ENCODE measurements at regions not wholly inside any gene's neighbourhood (a gene's known extent, or its start where the extent isn't known, plus 50 kb on each side); places are given as distances from the start of the nearest gene placed in this dataset.

DNA sequence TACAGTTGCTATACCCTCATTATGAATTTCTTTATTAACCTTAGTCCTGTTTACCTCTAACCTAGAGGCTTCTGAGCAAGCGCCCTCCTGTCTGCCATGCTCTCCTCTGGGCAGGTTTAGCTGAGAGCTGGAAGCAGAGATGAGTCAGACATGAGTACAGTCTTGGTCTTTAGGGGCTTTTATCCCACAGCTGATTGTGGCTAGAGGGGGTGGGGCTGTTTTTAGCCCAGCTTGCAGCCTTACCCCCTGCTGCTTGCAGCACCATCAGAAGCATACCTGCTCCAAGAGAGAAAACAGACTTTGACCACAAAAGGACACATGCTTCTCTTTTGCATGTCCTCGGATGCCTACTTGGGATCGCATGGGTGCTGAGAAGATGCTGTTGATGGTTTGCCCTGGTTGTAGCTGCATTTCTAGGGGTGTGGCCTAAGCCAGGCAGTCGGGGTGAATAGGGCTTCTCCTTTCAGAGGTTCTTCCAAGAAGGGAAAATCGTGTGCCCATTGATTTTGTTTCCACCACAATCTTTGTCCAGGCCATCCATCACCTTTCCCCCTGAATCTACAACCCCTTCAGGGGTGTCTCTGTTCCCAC is 115.0 kb upstream of the LGALSL start:
- DNase-seq (ENCODE audit: low read depth, low spot score), result peak; percentile 75

- DNase-seq (ENCODE audit: low read depth, low spot score), result no peak
These were observed 112.5 kb upstream of the LGALSL start for GRCh38 chr2:64341461-64341860.

- DNase-seq (ENCODE audit: low read depth, low spot score), result no peak
These were observed 111.5 kb upstream of the LGALSL start for GRCh38 chr2:64342195-64343099.

DNA sequence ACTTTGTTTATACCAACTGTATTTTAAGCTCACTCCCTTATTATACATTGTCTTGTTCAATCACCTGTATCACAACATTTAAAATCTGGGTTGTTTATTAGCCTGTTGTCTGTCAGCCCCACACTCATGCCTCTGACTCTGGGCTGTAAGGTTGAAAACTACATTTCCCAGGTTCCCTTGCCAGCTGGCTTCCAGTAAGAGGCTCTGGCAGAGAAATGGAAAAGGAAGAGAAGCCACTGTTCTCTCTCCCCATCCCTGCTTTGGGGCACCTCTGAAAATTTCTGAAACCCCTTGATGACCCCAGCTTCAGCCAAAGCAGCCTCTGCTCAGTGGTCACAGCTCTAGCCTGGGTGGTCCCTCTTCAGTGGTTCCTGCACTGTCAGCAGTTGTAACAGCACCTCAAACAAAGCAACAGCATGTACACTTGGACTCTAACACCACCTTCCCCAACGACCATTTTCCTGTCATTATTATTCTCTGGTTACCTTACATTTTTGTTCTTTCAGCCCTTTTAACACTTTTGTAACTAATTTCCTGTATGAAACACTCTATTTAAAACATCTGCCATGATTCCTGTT is 108.9 kb upstream of the LGALSL start:
- DNase-seq (ENCODE audit: low read depth, low spot score), result no peak

- no peak for DNase-seq (ENCODE audit: low read depth, low spot score)
These were observed 108.0 kb upstream of the LGALSL start for GRCh38 chr2:64345998-64346397.

- DNase-seq (ENCODE audit: low read depth, low spot score), result no peak
These were observed 105.4 kb upstream of the LGALSL start for GRCh38 chr2:64348386-64349130.

GRCh38 chr2:64349131-64349530 is 104.8 kb upstream of the LGALSL start:
- no peak for DNase-seq (ENCODE audit: low read depth, low spot score)

DNA sequence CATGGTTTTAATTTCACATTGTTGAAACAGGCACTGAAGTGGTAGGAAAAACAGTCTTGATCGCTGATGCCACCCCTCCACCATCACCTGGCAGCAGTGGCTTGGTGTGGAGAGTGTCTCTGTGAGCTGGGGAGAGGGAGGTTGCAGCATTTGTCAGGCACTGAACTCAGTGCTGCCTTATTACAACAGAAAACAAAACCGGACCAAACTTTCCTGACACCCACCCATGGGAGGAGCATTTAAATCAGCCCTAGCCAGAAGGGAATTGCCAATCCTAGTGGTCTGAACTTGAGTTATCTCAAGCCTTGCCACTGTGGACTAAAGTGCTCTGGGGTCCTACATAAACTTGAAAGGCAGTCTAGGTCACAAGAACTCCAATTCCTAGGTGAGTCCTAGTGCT is 103.0 kb upstream of the LGALSL start:
- no peak for DNase-seq (ENCODE audit: low read depth, low spot score)

- DNase-seq (ENCODE audit: low read depth, low spot score), result no peak
These were observed 101.7 kb upstream of the LGALSL start for GRCh38 chr2:64352292-64352691.

DNA sequence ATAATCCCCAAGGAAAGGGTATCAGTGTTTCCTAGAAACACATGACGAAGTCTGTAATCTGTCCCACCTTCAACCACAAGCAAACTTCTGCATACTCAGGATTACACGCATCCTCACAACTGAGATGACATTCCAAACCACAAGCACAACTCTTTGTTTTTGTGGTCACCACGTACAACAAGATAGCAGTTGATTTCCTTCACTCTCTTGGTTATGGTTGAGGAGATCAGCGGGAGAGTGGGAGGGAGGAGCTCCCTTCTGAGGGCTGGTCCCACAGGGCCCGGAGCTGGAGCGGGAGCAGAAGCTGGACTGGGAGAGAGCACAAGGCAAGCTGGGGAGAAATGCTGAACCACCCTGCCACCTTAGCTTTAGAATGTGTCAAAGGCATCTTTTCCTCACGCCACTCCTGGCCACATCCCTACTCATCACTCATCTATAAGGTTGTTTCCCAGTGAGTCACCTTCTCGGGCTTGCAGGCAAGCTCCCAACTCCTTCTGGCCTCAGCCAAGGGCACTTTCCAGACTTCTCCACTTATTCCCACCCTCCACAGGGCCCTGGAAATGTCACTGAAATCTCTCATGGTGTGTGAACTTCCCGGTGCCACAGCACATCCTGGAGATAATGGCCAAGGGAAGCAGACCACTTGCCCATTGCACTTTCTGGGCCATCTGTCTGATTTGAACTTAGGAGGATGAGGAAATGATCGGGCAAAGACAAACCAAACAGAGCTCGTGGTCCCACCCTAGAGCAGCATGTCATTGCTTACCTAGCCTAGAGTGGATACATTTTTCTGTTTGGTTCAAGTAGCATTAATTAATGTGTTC is 98.9 kb upstream of the LGALSL start:
- no peak for DNase-seq (ENCODE audit: low read depth, low spot score)

DNA sequence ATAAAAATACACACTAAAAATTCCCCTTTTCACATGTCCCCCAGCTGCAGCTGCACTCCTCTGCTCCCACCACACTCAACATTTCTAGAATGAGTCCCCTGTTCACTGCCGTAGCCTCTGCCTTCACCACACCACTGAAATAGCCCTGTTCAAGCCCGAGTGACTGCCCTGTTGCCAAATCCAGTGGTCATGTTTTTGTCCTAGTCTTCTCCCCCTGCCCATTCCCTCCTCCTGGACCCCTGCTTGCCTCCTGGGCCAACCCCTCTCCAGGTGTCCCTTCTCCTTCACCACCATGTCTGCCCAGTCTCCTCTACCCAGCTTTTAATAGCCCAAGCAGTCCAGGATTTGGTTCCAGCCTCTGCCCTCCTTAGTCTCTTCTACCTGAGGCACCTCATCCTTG is 97.1 kb upstream of the LGALSL start:
- DNase-seq (ENCODE audit: low read depth, low spot score), result no peak

GRCh38 chr2:64359171-64359891 is 94.6 kb upstream of the LGALSL start:
- DNase-seq (ENCODE audit: low read depth, low spot score), result no peak

- peak; percentile 45 for DNase-seq (ENCODE audit: low read depth, low spot score)
These were observed 93.9 kb upstream of the LGALSL start for GRCh38 chr2:64359892-64360657.

DNA sequence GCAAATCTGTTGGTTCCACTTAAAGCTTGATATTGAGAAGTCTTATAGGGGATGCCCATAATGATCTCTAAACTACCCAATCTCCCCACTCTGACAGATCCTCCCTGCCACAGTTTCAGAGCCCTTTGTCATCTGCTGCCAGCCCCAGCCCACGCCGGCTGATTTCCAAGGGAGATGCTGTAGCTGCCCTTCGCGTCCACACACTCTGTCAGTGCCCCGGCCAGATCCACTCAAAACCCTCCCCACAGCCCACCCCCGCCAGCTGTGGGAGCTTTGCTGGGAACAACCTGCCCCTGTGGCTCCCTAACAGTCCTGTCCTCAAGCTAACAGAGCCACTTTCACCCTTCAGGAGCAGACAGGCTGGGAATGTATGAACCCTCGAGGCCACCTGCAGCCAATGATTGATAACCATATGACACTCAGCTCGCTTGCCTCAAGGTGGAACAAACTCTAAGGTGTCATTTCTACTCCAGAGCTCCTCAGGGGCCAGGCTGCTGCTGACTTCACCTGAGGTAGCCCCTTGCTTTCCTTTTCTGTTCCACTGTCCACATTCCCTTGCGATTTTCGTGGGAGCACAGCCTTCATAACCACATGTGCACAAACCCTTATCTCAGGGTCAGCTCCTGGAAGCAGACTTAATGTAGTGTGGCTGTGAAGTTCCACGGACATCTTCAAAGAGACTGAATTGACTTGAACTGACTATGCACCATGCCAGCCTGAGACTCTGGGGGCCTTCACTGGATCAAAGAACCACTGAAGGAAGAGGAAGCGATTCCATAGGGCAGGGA is 92.6 kb upstream of the LGALSL start:
- DNase-seq (ENCODE audit: low read depth, low spot score), result no peak

GRCh38 chr2:64362562-64363026 is 91.4 kb upstream of the LGALSL start:
- DNase-seq (ENCODE audit: low read depth, low spot score), result no peak

DNA sequence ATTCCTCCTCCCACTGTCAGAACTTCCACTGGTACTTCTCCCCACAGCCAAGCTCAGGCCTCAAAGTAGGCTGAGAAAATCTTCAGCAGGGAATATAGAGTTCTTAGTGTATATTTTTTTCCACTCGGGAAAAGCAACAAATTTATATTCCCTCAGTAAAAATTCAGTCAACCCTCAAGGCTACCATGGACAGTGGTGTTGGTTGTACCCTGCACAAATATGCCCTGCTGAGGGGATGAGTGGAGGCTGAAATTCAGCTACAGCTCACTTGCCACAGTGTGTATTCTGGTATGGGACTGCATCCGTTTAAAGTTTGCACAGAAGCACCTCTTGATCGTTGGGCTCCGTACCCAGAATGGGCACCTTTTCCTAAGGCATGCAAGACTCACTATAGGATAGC is 90.8 kb upstream of the LGALSL start:
- no peak for DNase-seq (ENCODE audit: low read depth, low spot score)

DNA sequence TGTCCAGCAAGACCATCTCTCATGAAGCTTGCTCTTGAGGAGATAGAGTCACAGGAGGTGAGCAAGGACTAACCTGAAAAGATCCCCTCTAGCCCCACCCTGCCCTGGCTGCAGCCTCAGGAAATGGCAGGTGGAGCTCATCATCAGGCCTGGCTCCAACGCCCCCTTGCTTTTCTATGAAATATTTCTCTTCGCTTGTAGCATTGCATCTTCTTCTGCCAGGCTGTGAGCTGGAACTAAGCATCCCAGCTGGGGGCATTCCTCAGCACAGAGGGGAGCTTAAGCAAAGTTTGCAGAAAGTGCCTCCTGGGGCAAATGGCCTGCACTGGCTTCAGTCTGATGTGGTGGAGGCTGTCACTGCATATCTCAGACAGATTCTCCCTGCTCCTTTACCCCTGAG is 90.1 kb upstream of the LGALSL start:
- DNase-seq (ENCODE audit: low read depth, low spot score), result no peak

DNA sequence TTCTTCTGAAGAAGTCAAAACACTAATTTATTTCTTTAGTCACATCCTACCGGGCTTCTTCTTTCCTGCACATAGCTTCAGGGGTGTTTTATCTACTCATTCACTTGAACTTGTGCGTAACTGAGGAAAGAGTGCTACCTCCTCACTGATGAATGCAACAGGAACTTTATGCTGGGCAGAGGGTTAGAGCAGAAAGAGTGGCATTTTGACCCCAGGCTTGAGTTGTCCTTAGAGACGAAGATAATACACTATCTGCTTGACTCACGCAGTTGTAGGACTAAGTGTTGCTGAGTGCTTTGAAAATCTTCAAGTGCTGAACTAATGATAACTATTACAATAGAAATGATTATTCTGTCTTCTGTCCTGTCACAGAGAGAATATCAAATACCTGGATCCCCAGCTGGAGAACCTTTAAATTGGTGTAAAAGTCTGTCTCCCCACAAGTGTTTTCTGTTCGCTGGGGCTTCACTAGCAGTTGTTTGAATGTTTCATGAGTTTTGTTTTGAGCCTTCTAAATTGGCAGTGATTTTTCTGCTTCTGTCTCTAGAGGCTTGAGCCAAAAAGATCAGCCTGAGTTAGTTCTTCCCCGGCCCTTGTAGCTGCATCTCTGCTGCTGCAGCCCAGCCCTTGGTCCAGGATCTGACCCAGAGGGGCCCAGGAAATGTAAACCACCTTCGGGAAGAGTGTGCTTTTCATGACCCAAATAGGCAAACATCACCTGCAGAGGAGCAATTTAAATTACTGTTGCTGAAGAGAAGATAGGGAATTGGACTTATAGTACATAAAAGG is 86.3 kb upstream of the LGALSL start:
- no peak for DNase-seq (ENCODE audit: low read depth, low spot score)
